ENCODE measurements at regions not wholly inside any gene's neighbourhood (a gene's known extent, or its start where the extent isn't known, plus 50 kb on each side); places are given as distances from the start of the nearest gene placed in this dataset.

- TF ChIP-seq CTCF (IDR thresholded peaks at IDR 0.05) = no peak
These were observed 1112.7 kb upstream of the TENM4 start for GRCh38 chr11:80553565-80553964.

GRCh38 chr11:80542704-80543103 is 1101.9 kb upstream of the TENM4 start:
- H3K4me3 ChIP-seq = no peak overlapping the region
- peaks cover 0 to 3% (median 0%) of the 10 kb centered on the region in 3 donors for H3K9me3 ChIP-seq
- H3K27me3 ChIP-seq = no peaks in the 10 kb centered on the region
- H3K36me3 ChIP-seq = no peaks in the 10 kb centered on the region
- no peaks in the 10 kb centered on the region for H3K4me1 ChIP-seq
- no peak for DNase-seq
- intact Hi-C loops (cut with DNase I; ENCODE audit: low total_unique reads) = no loop called here
- no peak for TF ChIP-seq CTCF (IDR thresholded peaks at IDR 0.05)
- H3K27ac ChIP-seq = no peak overlapping the region

More at GRCh38 chr11:80553565-80553964, 1112.7 kb upstream of the TENM4 start:
- Histone ChIP-seq H3K4me3 (no peak overlapping the region), H3K36me3 (no peaks in the 10 kb centered on the region), H3K27ac (no peak overlapping the region), H3K9me3 (peaks cover 0 to 3% (median 0%) of the 10 kb centered on the region in 3 donors), H3K4me1 (no peaks in the 10 kb centered on the region), H3K27me3 (no peaks in the 10 kb centered on the region)
- intact Hi-C loops (cut with DNase I; ENCODE audit: low total_unique reads) = no loop called here
- no peak for DNase-seq

- H3K36me3 ChIP-seq = no peaks in the 10 kb centered on the region
- DNase-seq = no peak
- no peaks in the 10 kb centered on the region for H3K4me1 ChIP-seq
- intact Hi-C loops (cut with DNase I; ENCODE audit: low total_unique reads) = no loop called here
- no peak overlapping the region for H3K4me3 ChIP-seq
- no peaks in the 10 kb centered on the region for H3K27me3 ChIP-seq
- peaks cover 0 to 7% (median 0%) of the 10 kb centered on the region in 3 donors for H3K9me3 ChIP-seq
- no peak overlapping the region for H3K27ac ChIP-seq
- no peak for TF ChIP-seq CTCF (IDR thresholded peaks at IDR 0.05)
These were observed 1097.2 kb upstream of the TENM4 start for GRCh38 chr11:80538040-80538439.

GRCh38 chr11:80533463-80533862 is 1092.6 kb upstream of the TENM4 start:
- no peak for TF ChIP-seq CTCF (IDR thresholded peaks at IDR 0.05)
- Histone ChIP-seq H3K4me3 (no peak overlapping the region), H3K4me1 (no peaks in the 10 kb centered on the region), H3K27ac (no peak overlapping the region), H3K27me3 (no peaks in the 10 kb centered on the region), H3K9me3 (peaks cover 0 to 11% (median 0%) of the 10 kb centered on the region in 3 donors), H3K36me3 (no peaks in the 10 kb centered on the region)
- DNase-seq = no peak
- intact Hi-C loops (cut with DNase I; ENCODE audit: low total_unique reads) = no loop called here

GRCh38 chr11:80532633-80533232 is 1091.9 kb upstream of the TENM4 start:
- DNase-seq = no peak
- no peak overlapping the region for H3K4me3 ChIP-seq
- no peak for TF ChIP-seq CTCF (IDR thresholded peaks at IDR 0.05)
- H3K4me1 ChIP-seq = no peaks in the 10 kb centered on the region
- H3K9me3 ChIP-seq = peaks cover 0 to 11% (median 0%) of the 10 kb centered on the region in 3 donors
- no peaks in the 10 kb centered on the region for H3K27me3 ChIP-seq
- intact Hi-C loops (cut with DNase I; ENCODE audit: low total_unique reads) = no loop called here
- H3K27ac ChIP-seq = no peak overlapping the region
- H3K36me3 ChIP-seq = no peaks in the 10 kb centered on the region

- H3K4me1 ChIP-seq = no peaks in the 10 kb centered on the region
- H3K36me3 ChIP-seq = no peaks in the 10 kb centered on the region
- intact Hi-C loops (cut with DNase I; ENCODE audit: low total_unique reads) = no loop called here
- no peak overlapping the region for H3K4me3 ChIP-seq
- H3K27ac ChIP-seq = no peak overlapping the region
- H3K27me3 ChIP-seq = no peaks in the 10 kb centered on the region
- no peak for DNase-seq
- TF ChIP-seq CTCF (IDR thresholded peaks at IDR 0.05) = no peak
- H3K9me3 ChIP-seq = peaks cover 0 to 11% (median 0%) of the 10 kb centered on the region in 3 donors
These were observed 1088.9 kb upstream of the TENM4 start for GRCh38 chr11:80529726-80530125.

Measured in tibial artery (tissue), 4 donors.